HepG2 (cell line): ENCODE measurements at regions not wholly inside any gene's neighbourhood (a gene's known extent, or its start where the extent isn't known, plus 50 kb on each side); places are given as distances from the start of the nearest gene placed in this dataset.
"Not testable (repeated sequence)": the region's sequence is repeated elsewhere in the genome, so short reads cannot be mapped to it uniquely, and the experiment has no call there.

Experiments
- CAMTA2 ChIP-seq: sonication (generic); formaldehyde crosslinking; IDR thresholded peaks from 2 replicates; pipeline ENCODE4 v1.4.0; 2020; ENCODE audit warnings: mild to moderate bottlenecking, missing genetic modification reagents, borderline replicate concordance
- HNRNPH1 ChIP-seq: fragments of 200-400 bp; formaldehyde crosslinking; optimal IDR thresholded peaks from 2 replicates; pipeline ENCODE3; 2017; ENCODE audit warnings: mild to moderate bottlenecking, low read depth, low read length
- KAT2B ChIP-seq: fragments of 150-350 bp; IDR thresholded peaks from 2 replicates; pipeline ENCODE4 v1.6.1; 2014; ENCODE audit warnings: low read depth, low read length, borderline replicate concordance
- RAD21 ChIP-seq: fragments of 450-650 bp; formaldehyde crosslinking; IDR thresholded peaks from 2 replicates; pipeline ENCODE4 v1.5.0; 2020; ENCODE audit warnings: mild to moderate bottlenecking
- RFXAP ChIP-seq: sonication (generic); formaldehyde crosslinking; IDR thresholded peaks from 2 replicates; pipeline ENCODE4 v1.4.0; 2020; ENCODE audit warnings: missing genetic modification reagents, borderline replicate concordance
- ZNF331 ChIP-seq: sonication (generic); formaldehyde crosslinking; IDR thresholded peaks from 2 replicates; pipeline ENCODE4 v1.4.0; 2020; ENCODE audit warnings: missing genetic modification reagents
- TF ChIP-seq, protein P1 (sequence below): sonication (generic); formaldehyde crosslinking; IDR thresholded peaks from 2 replicates; pipeline ENCODE4 v1.8.0; 2022; ENCODE audit warnings: missing genetic modification reagents, mild to moderate bottlenecking, moderate library complexity, borderline replicate concordance
- TF ChIP-seq, protein P2 (sequence below): sonication (generic); formaldehyde crosslinking; IDR thresholded peaks from 2 replicates; pipeline ENCODE4 v1.9.0; 2022; ENCODE audit warnings: missing genetic modification reagents, mild to moderate bottlenecking, borderline replicate concordance
- TF ChIP-seq, protein P3 (sequence below): sonication (generic); formaldehyde crosslinking; IDR thresholded peaks from 2 replicates; pipeline ENCODE4 v1.5.0; 2020; ENCODE audit warnings: mild to moderate bottlenecking, missing genetic modification reagents, moderate library complexity

DNA sequence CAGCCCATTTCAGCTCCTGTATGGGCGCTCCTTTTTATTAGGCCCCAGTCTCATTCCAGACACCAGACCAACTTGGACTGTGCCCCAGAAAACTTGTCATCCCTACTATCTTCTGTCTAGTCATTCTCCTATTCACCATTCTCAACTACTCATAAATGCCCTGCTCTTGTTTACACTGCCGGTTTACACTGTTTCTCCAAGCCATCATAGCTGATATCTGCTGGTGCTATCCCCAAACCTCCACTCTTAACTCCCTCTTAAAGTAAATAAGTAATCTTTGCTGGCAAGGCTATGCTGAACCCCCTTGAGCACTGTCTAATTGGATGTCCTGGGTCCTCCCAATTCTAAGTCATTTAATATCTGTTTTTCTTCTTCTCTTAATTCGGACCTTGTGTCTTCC lies 91.7 kb upstream of the ATF7IP2 start:
- not testable (repeated sequence) for TF ChIP-seq HNRNPH1; ZNF331 (CRISPR knock-in tag); RAD21 (CRISPR knock-in tag); KAT2B; RFXAP (CRISPR knock-in tag); CAMTA2 (CRISPR knock-in tag)
- TF ChIP-seq, protein P1, sequence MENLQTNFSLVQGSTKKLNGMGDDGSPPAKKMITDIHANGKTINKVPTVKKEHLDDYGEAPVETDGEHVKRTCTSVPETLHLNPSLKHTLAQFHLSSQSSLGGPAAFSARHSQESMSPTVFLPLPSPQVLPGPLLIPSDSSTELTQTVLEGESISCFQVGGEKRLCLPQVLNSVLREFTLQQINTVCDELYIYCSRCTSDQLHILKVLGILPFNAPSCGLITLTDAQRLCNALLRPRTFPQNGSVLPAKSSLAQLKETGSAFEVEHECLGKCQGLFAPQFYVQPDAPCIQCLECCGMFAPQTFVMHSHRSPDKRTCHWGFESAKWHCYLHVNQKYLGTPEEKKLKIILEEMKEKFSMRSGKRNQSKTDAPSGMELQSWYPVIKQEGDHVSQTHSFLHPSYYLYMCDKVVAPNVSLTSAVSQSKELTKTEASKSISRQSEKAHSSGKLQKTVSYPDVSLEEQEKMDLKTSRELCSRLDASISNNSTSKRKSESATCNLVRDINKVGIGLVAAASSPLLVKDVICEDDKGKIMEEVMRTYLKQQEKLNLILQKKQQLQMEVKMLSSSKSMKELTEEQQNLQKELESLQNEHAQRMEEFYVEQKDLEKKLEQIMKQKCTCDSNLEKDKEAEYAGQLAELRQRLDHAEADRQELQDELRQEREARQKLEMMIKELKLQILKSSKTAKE, result not testable (repeated sequence)
- TF ChIP-seq, protein P2, sequence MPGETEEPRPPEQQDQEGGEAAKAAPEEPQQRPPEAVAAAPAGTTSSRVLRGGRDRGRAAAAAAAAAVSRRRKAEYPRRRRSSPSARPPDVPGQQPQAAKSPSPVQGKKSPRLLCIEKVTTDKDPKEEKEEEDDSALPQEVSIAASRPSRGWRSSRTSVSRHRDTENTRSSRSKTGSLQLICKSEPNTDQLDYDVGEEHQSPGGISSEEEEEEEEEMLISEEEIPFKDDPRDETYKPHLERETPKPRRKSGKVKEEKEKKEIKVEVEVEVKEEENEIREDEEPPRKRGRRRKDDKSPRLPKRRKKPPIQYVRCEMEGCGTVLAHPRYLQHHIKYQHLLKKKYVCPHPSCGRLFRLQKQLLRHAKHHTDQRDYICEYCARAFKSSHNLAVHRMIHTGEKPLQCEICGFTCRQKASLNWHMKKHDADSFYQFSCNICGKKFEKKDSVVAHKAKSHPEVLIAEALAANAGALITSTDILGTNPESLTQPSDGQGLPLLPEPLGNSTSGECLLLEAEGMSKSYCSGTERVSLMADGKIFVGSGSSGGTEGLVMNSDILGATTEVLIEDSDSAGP (CRISPR knock-in tag), result not testable (repeated sequence)
- TF ChIP-seq, protein P3, sequence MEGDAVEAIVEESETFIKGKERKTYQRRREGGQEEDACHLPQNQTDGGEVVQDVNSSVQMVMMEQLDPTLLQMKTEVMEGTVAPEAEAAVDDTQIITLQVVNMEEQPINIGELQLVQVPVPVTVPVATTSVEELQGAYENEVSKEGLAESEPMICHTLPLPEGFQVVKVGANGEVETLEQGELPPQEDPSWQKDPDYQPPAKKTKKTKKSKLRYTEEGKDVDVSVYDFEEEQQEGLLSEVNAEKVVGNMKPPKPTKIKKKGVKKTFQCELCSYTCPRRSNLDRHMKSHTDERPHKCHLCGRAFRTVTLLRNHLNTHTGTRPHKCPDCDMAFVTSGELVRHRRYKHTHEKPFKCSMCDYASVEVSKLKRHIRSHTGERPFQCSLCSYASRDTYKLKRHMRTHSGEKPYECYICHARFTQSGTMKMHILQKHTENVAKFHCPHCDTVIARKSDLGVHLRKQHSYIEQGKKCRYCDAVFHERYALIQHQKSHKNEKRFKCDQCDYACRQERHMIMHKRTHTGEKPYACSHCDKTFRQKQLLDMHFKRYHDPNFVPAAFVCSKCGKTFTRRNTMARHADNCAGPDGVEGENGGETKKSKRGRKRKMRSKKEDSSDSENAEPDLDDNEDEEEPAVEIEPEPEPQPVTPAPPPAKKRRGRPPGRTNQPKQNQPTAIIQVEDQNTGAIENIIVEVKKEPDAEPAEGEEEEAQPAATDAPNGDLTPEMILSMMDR (CRISPR knock-in tag), result not testable (repeated sequence)
